RKO (cell line): ENCODE measurements at regions not wholly inside any gene's neighbourhood (a gene's known extent, or its start where the extent isn't known, plus 50 kb on each side); places are given as distances from the start of the nearest gene placed in this dataset.

Experiments used
- DNase-seq: peaks from one replicate; pipeline ENCODE4 v3.0.0-alpha.2; 2016; ENCODE audit warnings: low spot score

DNA sequence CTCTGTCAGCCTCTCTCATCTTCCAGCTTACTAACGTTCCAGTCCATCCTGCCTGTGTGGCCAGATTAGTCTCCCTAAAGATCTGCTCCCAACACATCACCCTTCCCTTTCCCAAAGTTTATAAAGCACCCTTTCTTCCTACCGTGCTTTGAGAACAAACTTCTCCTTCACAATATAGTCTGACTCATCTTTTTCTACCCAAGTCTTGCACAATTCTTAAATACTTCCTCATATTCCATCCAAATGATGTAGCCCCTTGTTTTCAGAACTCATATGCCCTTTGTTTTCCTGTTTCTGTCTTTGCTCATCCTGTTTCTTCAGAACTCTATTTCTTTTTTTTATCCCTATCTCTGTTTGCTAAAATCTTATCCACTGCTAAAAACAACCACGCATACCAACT, 326.8 kb downstream of the MFSD1 start:
- no peak for DNase-seq

DNA sequence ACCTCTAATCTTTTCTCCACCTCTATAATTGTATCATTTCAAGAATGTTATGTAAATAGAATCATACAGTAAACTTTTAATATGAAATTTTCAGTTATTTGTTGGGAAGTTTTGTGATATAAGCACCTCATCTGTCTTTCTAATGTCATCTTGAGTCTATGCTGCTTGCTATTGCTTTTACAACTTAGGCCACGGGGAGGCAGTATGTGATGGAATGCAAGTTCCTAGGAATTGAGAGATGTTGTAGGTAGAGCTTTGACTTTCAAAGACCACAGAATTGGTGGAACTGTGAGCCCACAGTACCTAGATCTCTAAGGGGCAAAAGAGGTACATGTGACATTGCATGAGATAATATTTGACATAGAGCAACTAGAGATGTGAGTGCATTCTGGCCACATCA, 328.3 kb downstream of the MFSD1 start:
- DNase-seq = no peak

DNA sequence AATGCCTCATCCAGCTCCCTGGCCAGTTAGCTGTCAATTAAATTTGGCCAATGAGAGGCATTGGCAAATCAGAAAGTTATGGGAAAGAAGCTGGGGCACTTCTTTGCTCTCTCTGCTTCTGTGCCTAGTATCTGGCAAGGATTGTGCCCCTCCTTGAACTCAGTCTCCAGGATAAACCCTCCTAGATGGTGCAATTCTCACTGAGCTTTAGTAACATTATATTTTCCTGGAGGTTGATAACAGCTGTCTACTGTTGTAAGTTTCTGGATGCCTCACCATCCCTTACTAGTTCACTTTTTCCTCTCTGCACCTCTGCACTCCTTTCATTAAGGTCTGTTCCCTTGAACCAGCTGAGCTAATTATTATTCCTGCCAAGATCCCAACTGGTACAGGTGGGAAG, 329.5 kb downstream of the MFSD1 start:
- no peak for DNase-seq

DNA sequence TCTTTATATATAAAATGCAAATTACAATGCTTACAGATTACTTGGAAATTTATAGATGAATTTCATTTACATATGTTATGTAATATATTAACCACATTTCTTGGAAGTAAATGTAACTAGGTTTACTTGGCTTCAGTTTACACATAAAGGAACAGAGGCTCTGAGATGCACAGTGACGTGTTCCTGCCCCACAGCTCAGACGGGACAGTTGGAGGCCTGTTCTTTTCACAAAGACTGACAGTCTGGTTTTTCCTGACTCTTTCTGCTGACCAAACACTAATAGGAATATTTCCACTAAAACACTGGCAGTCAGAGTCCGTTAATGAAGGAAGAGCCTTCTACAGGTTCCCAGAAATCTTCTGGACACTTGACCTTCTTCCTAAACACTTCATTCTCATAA, 336.1 kb downstream of the MFSD1 start:
- DNase-seq = no peak

DNA sequence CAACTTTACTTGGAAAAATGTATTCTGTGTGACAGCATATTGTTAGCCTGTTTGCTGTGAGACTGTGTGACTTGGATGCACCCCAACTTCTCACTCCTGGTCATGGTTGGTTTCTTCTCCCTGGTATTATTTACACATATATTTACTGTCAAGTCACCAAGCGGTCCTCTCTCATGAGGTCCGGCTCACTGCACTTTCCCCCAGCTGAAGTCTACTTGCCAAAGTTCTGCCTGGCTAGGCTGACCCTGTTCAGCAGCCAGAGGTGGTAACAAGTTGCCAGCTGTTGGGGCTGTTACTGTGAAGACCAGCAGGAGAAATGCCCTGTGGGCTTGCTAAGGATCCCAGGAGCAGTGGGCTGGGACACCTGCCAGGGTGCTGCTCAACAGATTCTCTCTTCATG, 337.5 kb downstream of the MFSD1 start:
- DNase-seq = no peak

GRCh38 chr3:159144472-159144871, 342.6 kb downstream of the MFSD1 start:
- no peak for DNase-seq

GRCh38 chr3:159144891-159145290, 343.0 kb downstream of the MFSD1 start:
- DNase-seq = no peak

DNA sequence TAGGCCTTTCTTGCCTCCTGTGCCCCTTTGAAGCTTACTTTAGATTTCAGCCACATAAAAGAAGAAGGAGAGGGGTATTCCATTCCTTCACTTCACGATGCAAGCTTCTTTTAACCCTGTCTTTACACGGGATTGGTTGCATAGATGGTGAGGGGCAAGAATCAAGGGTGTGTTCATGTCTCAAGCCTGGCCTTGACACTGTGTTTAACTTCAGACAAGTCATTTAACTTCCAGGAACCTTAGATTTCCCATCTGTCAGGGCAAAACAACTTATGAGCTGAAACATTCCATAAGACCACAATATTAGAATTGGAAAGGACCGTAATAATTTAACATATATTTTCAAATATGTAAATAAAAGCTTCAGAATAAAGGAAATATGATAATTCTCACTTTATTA, 344.5 kb downstream of the MFSD1 start:
- no peak for DNase-seq

DNA sequence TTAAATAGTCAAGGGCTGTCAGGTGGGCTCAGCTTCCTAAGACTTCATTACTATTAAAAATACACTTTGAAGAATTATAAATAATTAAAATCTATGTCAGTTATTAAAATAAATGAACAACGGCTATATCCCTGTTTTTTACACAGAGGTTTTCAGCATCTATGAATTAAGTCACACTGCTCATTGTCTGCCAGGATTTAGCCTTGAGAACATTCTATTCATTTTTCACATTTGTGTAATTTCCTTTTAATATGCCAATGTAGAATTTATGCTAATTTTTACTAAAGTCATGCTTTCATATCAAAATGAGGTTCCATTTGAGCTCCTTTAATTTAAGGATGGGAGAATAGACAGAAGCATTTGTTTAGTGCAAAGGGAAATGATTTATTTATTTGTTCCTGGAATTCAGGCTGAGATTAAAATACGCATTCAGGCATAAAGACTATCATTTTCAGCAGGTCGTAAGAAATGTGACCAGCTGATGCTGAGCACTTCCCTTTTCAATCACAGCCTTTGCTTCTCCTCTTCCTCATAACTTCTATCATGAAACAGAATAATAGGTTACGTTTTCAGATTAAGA, 345.1 kb downstream of the MFSD1 start:
- no peak for DNase-seq

- no peak for DNase-seq
Observed at GRCh38 chr3:159147813-159148212, 346.0 kb downstream of the MFSD1 start.

- no peak for DNase-seq
Observed at GRCh38 chr3:159148466-159148865, 346.6 kb downstream of the MFSD1 start.

- DNase-seq = no peak
Observed at GRCh38 chr3:159149131-159149530, 347.3 kb downstream of the MFSD1 start.

DNA sequence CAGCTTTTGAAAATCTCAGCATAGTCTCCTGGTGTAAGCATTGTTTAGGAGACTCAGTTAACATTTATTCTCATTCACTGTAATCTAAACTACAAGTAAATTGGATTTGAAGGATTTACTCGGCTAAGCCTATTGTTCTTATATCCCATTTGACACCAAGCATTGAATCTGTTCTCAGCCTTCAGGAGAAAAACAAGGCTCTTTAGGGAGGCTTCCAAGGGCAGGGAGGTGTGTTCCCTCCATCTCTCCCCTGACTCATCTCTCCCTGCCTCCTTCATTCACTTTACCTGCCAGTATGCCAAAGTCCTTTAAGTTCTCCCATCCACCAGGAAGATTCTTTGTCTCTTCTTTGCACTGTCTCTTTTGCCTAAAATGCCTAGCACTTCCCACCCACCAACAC, 347.8 kb downstream of the MFSD1 start:
- DNase-seq = no peak

DNA sequence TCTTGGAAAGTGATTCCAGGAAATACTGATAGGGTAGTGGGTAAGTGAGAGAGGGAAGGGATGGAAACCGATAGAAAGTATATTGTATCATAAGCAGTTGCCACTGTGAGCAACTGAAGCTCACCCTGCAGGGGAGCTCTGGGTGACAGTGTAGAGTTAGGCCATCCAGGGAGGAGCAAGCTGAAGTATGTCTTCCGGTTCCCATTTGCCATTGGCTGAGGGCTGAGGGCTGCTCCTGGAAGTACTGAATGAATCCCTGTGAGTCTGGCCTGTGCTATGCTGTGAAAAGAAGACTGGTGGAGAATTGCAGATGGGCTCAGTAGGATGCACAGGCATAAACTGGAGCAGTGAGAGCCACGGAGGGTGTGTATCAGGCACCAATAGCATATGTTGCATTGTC, 348.3 kb downstream of the MFSD1 start:
- DNase-seq = no peak

DNA sequence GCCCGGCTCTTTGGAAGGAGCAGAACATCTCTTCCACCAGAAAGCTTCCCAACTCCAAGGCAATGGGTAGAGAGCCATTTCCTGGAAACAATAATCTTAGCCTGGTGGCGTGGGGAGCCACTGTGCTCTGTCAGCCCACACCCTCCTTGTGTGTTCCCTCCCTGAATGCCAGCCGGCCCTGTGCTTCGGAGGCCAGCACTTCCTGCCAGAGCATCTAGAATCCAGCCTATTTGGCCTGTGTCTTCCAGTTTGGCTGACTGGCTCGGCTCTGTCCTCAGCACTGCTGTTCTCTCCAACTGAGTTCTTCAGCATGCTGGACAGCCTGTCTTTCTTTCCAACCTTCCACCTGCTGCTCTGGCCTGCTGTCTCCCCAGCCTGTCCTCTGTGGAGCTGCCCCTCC, 349.3 kb downstream of the MFSD1 start:
- DNase-seq = no peak

GRCh38 chr3:159157275-159157674, 355.4 kb downstream of the MFSD1 start:
- no peak for DNase-seq

GRCh38 chr3:159158213-159158612, 356.4 kb downstream of the MFSD1 start:
- no peak for DNase-seq

DNA sequence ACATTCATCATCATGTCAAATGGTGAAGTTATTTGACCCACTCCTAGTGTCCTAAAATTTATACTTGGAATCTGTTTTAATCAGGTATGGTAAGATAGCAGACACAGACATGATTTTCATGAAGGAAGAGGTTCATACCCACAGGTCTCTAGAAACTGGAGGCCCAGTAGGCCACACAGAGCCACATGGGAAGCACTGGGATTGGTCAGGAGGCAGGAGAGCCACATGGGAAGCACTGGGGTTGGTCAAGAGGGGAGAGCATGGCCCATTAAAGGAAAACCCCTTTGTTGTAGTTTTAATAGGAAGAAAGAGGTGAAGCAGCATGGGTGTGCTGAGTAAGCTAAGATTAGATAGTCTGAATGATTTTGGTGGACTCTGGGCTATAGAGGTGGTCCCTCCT, 356.9 kb downstream of the MFSD1 start:
- no peak for DNase-seq

DNA sequence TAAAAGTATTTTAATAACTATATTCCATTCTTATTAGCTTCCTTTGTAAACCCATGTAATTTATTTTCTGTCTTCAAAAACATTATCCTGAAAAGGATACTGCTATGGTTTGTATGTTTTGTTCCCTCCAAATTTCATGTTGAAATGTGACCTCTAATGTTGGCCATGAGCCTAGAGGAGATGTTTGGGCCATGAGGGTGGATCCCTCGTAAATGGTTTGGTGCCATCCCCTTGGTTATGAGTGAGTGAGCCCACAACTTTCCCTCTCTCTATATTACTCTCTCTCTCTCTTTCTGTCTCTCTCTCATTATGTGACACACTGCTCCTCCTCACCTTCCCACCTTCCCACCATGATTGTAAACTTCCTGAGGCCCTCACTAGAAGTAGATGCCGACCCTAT, 357.7 kb downstream of the MFSD1 start:
- DNase-seq = no peak

- DNase-seq = no peak
Observed at GRCh38 chr3:159163656-159164055, 361.8 kb downstream of the MFSD1 start.

DNA sequence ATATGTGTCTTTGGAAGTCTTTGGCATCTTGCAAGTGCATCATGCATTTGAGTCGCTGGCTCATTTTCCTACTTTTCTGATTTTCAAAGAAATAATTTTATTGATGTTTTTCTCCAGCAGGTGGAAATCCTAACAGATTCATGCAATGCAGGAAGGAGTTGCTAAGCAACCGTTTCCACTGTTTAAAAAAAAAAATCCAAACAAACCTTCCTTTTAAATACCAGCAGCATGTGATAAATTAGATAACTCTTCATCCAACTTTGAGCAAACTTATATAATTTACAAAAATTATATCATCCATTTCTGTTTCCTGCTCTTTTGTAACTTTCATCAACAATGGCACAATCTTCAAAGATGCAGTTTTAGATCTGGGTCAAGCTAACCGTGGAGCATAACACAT, 364.1 kb downstream of the MFSD1 start:
- DNase-seq = no peak

DNA sequence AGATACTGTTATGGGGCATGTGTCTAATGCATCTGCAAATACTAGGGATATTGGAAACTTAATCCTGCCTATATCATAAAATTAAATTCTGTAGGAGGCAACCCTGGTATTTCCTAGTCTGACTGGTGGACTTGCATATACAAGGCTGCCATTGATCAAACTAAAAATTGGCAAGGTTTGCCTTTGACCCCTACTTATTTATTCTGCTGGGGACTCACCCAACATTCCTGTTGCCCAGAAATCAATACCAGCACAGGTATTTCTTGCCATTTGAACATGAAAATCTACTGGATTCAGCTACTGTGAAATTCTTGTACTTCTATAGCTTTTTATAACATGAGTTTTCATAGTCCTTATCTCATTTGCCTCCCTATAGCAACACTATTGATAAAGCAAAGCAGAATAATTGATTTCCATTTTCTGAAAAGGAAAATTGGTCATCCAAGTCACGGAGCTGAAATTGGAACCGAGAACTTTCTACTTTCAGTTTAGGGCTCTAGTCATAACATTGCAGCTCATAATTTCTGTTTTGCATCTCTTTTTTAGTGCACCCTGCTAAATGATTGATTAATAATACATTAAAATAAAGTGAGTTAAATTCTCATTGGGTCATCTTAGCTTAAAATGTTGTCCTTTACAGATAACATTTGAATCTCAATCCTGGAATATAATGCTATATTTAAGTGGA, 365.2 kb downstream of the MFSD1 start:
- DNase-seq = no peak

GRCh38 chr3:159168788-159169187, 366.9 kb downstream of the MFSD1 start:
- no peak for DNase-seq

DNA sequence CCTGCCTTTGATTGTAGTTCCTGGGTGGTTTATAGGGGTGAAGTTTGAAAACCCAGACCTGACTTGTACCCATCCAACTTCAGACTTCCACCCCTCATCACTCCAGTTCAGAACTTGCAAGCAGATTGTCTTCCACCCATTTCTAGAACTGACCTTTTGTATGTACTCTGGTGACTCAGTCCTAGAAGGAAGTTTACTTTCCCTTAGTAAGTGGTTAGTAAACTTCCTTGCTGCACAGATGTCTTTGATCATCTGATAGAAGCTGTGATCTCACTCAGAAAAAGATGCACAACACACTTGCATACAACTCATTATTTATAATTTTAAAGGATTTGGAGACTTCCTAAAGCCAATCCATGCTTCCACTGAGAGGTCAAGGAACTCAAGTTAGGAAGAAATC, 368.0 kb downstream of the MFSD1 start:
- DNase-seq = peak; percentile 80
